Effector memory CD8-positive, alpha-beta T cell (primary cell): ENCODE measurements at regions not wholly inside any gene's neighbourhood (a gene's known extent, or its start where the extent isn't known, plus 50 kb on each side); places are given as distances from the start of the nearest gene placed in this dataset.

Experiments
- ATAC-seq: fragments of 150-1000 bp; cut with Tn5 transposase; replicated peaks from 2 replicates; pipeline ENCODE4 v1.10.0; 2021; ENCODE audit warnings: mild to moderate bottlenecking, moderate library complexity
- DNase-seq, 3 experiments: peaks; one replicate each; pipeline ENCODE4 v3.0.0; 2021
- H3K27ac Mint-ChIP-seq, 2 donors: one replicate each; pipeline ENCODE4 v1.8.0; 2022; ENCODE audit warnings: mild to moderate bottlenecking in 2 of 2, mixed read lengths in 2 of 2, moderate library complexity in 2 of 2
- H3K27me3 Mint-ChIP-seq, 2 donors: one replicate each; pipeline ENCODE4 v1.8.0; 2022; ENCODE audit warnings: mixed read lengths in 2 of 2
- H3K36me3 Mint-ChIP-seq: one replicate; pipeline ENCODE4 v1.8.0; 2022; ENCODE audit warnings: mild to moderate bottlenecking, moderate library complexity, mixed read lengths; ENCODE audit not compliant: insufficient read depth
- H3K4me1 Mint-ChIP-seq, 2 donors: one replicate each; pipeline ENCODE4 v1.8.0; 2022; ENCODE audit warnings: low read depth in 2 of 2, mixed read lengths in 2 of 2
- H3K4me3 Mint-ChIP-seq, 2 donors: one replicate each; pipeline ENCODE4 v1.8.0; 2022; ENCODE audit warnings: mild to moderate bottlenecking in 2 of 2, mixed read lengths in 2 of 2, moderate library complexity in 2 of 2
- H3K9me3 Mint-ChIP-seq, 2 donors: one replicate each; pipeline ENCODE4 v1.8.0; 2022; ENCODE audit warnings: mixed read lengths in 2 of 2

GRCh38 chr7:25358926-25359325 lies 130.6 kb upstream of the NPVF start:
- peaks cover 0 to 2% of the 10 kb centered on the region in 2 donors for H3K9me3 Mint-ChIP-seq
- H3K27me3 Mint-ChIP-seq = peaks cover 8 to 34% of the 10 kb centered on the region in 2 donors
- DNase-seq (no peak), ATAC-seq (no peak)
- H3K4me1 Mint-ChIP-seq = no peaks in the 10 kb centered on the region
- H3K4me3 Mint-ChIP-seq = no peak overlapping the region
- no peak overlapping the region for H3K27ac Mint-ChIP-seq
- no peaks in the 10 kb centered on the region for H3K36me3 Mint-ChIP-seq

GRCh38 chr7:25359471-25360059 lies 131.3 kb upstream of the NPVF start:
- H3K4me3 Mint-ChIP-seq = no peak overlapping the region
- H3K27ac Mint-ChIP-seq = no peak overlapping the region
- no peak for ATAC-seq
- H3K4me1 Mint-ChIP-seq = no peaks in the 10 kb centered on the region
- no peaks in the 10 kb centered on the region for H3K36me3 Mint-ChIP-seq
- H3K27me3 Mint-ChIP-seq = peaks cover 8 to 34% of the 10 kb centered on the region in 2 donors
- H3K9me3 Mint-ChIP-seq = peaks cover 0 to 2% of the 10 kb centered on the region in 2 donors
- DNase-seq = no peak

GRCh38 chr7:25360451-25360850 lies 132.2 kb upstream of the NPVF start:
- H3K27me3 Mint-ChIP-seq = peaks cover 8 to 37% of the 10 kb centered on the region in 2 donors
- H3K4me3 Mint-ChIP-seq = no peak overlapping the region
- no peaks in the 10 kb centered on the region for H3K4me1 Mint-ChIP-seq
- H3K36me3 Mint-ChIP-seq = no peaks in the 10 kb centered on the region
- DNase-seq (no peak), ATAC-seq (no peak)
- no peak overlapping the region for H3K27ac Mint-ChIP-seq
- peaks cover 0 to 2% of the 10 kb centered on the region in 2 donors for H3K9me3 Mint-ChIP-seq

GRCh38 chr7:25361387-25361786 lies 133.1 kb upstream of the NPVF start:
- Mint-ChIP-seq H3K27me3 (peaks cover 16 to 44% of the 10 kb centered on the region in 2 donors), H3K4me3 (no peak overlapping the region), H3K27ac (no peak overlapping the region), H3K9me3 (peaks cover 0 to 2% of the 10 kb centered on the region in 2 donors), H3K4me1 (no peaks in the 10 kb centered on the region), H3K36me3 (no peaks in the 10 kb centered on the region)
- no peak for DNase-seq
- no peak for ATAC-seq

- Mint-ChIP-seq H3K4me1 (no peaks in the 10 kb centered on the region), H3K4me3 (no peak overlapping the region), H3K27me3 (peaks cover 16 to 44% of the 10 kb centered on the region in 2 donors), H3K27ac (no peak overlapping the region), H3K9me3 (peaks cover 0 to 2% of the 10 kb centered on the region in 2 donors), H3K36me3 (no peaks in the 10 kb centered on the region)
- no peak for DNase-seq
- no peak for ATAC-seq
These were observed 133.6 kb upstream of the NPVF start for GRCh38 chr7:25361863-25362262.

- H3K27ac Mint-ChIP-seq = no peak overlapping the region
These were observed 140.4 kb upstream of the NPVF start for GRCh38 chr7:25368599-25369201.

GRCh38 chr7:25369786-25370185 lies 141.5 kb upstream of the NPVF start:
- DNase-seq = no peak

More at GRCh38 chr7:25368599-25369201, 140.4 kb upstream of the NPVF start:
- Mint-ChIP-seq H3K4me1 (no peaks in the 10 kb centered on the region), H3K4me3 (no peak overlapping the region), H3K9me3 (no peaks in the 10 kb centered on the region), H3K27me3 (peaks cover 23 to 26% of the 10 kb centered on the region in 2 donors), H3K36me3 (peaks cover 3% of the 10 kb centered on the region)
- DNase-seq = no peak
- no peak for ATAC-seq

GRCh38 chr7:25371972-25372371 lies 143.7 kb upstream of the NPVF start:
- Mint-ChIP-seq H3K27me3 (peaks cover 16% of the 10 kb centered on the region in 2 donors), H3K9me3 (no peaks in the 10 kb centered on the region), H3K4me1 (no peaks in the 10 kb centered on the region), H3K27ac (no peak overlapping the region), H3K36me3 (peaks cover 3% of the 10 kb centered on the region), H3K4me3 (no peak overlapping the region)
- DNase-seq (no peak), ATAC-seq (no peak)

More at GRCh38 chr7:25369786-25370185, 141.5 kb upstream of the NPVF start:
- Mint-ChIP-seq H3K4me3 (no peak overlapping the region), H3K36me3 (peaks cover 3% of the 10 kb centered on the region), H3K27me3 (peaks cover 23 to 26% of the 10 kb centered on the region in 2 donors), H3K9me3 (no peaks in the 10 kb centered on the region), H3K4me1 (no peaks in the 10 kb centered on the region), H3K27ac (no peak overlapping the region)
- ATAC-seq = no peak

- Mint-ChIP-seq H3K4me3 (no peak overlapping the region), H3K27me3 (no peaks in the 10 kb centered on the region), H3K36me3 (no peaks in the 10 kb centered on the region), H3K4me1 (no peaks in the 10 kb centered on the region), H3K27ac (no peak overlapping the region), H3K9me3 (no peaks in the 10 kb centered on the region)
- DNase-seq (no peak), ATAC-seq (no peak)
These were observed 147.7 kb upstream of the NPVF start for GRCh38 chr7:25375805-25376600.

GRCh38 chr7:25379351-25380300 lies 151.3 kb upstream of the NPVF start:
- H3K36me3 Mint-ChIP-seq = no peaks in the 10 kb centered on the region
- no peaks in the 10 kb centered on the region for H3K9me3 Mint-ChIP-seq
- DNase-seq (no peak), ATAC-seq (no peak)
- no peak overlapping the region for H3K4me3 Mint-ChIP-seq
- peaks cover 8 to 26% of the 10 kb centered on the region in 2 donors for H3K27me3 Mint-ChIP-seq
- H3K27ac Mint-ChIP-seq = no peak overlapping the region
- no peaks in the 10 kb centered on the region for H3K4me1 Mint-ChIP-seq

GRCh38 chr7:25381818-25382589 lies 153.7 kb upstream of the NPVF start:
- no peak overlapping the region for H3K27ac Mint-ChIP-seq
- no peaks in the 10 kb centered on the region for H3K4me1 Mint-ChIP-seq
- DNase-seq (no peak), ATAC-seq (no peak)
- H3K27me3 Mint-ChIP-seq = peaks cover 15 to 41% of the 10 kb centered on the region in 2 donors
- no peak overlapping the region for H3K4me3 Mint-ChIP-seq
- H3K9me3 Mint-ChIP-seq = no peaks in the 10 kb centered on the region
- H3K36me3 Mint-ChIP-seq = no peaks in the 10 kb centered on the region

GRCh38 chr7:25382869-25383268 lies 154.6 kb upstream of the NPVF start:
- Mint-ChIP-seq H3K4me3 (no peak overlapping the region), H3K27ac (no peak overlapping the region), H3K36me3 (no peaks in the 10 kb centered on the region), H3K27me3 (peaks cover 15 to 41% of the 10 kb centered on the region in 2 donors), H3K4me1 (no peaks in the 10 kb centered on the region), H3K9me3 (no peaks in the 10 kb centered on the region)
- ATAC-seq = no peak
- no peak for DNase-seq
